Esophagus muscularis mucosa (tissue), 4 donors: ENCODE measurements at regions not wholly inside any gene's neighbourhood (a gene's known extent, or its start where the extent isn't known, plus 50 kb on each side); places are given as distances from the start of the nearest gene placed in this dataset.

Experiments
- DNase-seq: peaks from one replicate; pipeline ENCODE4 v3.0.0-alpha.2; 2017; ENCODE audit errors: extremely low spot score
- H3K27ac ChIP-seq, 4 donors: fragments of 200-600 bp; sonication (generic); replicated peaks in 1 of 4; 1 replicate in 3 of 4; 2 replicates in 1 of 4; pipeline ENCODE4 v1.5.1; 2016 to 2019; ENCODE audit warnings: mild to moderate bottlenecking in 1 of 4
- H3K27me3 ChIP-seq, 4 donors: fragments of 200-600 bp; sonication (generic); one replicate each; pipeline versions ENCODE4 v1.5.1 to v1.6.0; 2016 to 2019
- H3K36me3 ChIP-seq, 4 donors: fragments of 200-600 bp; sonication (generic); one replicate each; pipeline ENCODE4 v1.5.1; 2016 to 2019
- H3K4me1 ChIP-seq, 4 donors: fragments of 200-600 bp; sonication (generic); one replicate each; pipeline ENCODE4 v1.5.1; 2016 to 2019
- H3K4me3 ChIP-seq, 4 donors: fragments of 200-600 bp; sonication (generic); 1 replicate in 2 of 4; 2 replicates in 2 of 4; pipeline ENCODE4 v1.5.1; 2016 to 2019; ENCODE audit warnings: mild to moderate bottlenecking in 4 of 4, moderate library complexity in 1 of 4
- H3K9me3 ChIP-seq, 4 donors: fragments of 200-600 bp; sonication (generic); 1 replicate in 3 of 4; 2 replicates in 1 of 4; pipeline ENCODE4 v1.5.1; 2016 to 2019
- CTCF ChIP-seq, 3 experiments: fragments of 200-600 bp in 2 of 3; fragments of 450-650 bp in 1 of 3; sonication (generic) in 2 of 3; IDR thresholded peaks; one replicate each; pipeline ENCODE4 v1.5.1; 2017 to 2019; ENCODE audit warnings: antibody characterized with exemption in 3 of 3, mild to moderate bottlenecking in 2 of 3, moderate library complexity in 1 of 3
- EP300 ChIP-seq: sonication (generic); formaldehyde crosslinking; IDR thresholded peaks from one replicate; pipeline ENCODE4 v1.6.1; 2017; ENCODE audit warnings: antibody characterized with exemption
- POLR2A ChIP-seq: fragments of 450-650 bp; IDR thresholded peaks from one replicate; pipeline ENCODE4 v1.6.1; 2017; ENCODE audit warnings: antibody characterized with exemption, moderate library complexity, mild to moderate bottlenecking, low read depth
- POLR2AphosphoS5 ChIP-seq, 2 donors: sonication (generic); formaldehyde crosslinking; IDR thresholded peaks; one replicate each; pipeline ENCODE4 v1.6.1; 2017; ENCODE audit warnings: antibody characterized with exemption in 2 of 2
- WGBS: methylation state at CpG from one replicate; pipeline ENCODE4 v1.1.5; 2018; 5-methylcytosine and 5-hydroxymethylcytosine counted together
- intact Hi-C: fragments of 100-400 bp; cut with DNase I; formaldehyde crosslinking; loops from one replicate; pipeline ENCODE4 v1.15.1; 2023

- intact Hi-C loops, result no loop called here
- Histone ChIP-seq H3K27me3 (no peaks in the 10 kb centered on the region), H3K4me3 (no peak overlapping the region), H3K27ac (no peak overlapping the region), H3K9me3 (no peaks in the 10 kb centered on the region), H3K4me1 (no peaks in the 10 kb centered on the region), H3K36me3 (no peaks in the 10 kb centered on the region)
- 85% methylated on average over 1 of the region's 1 CpG for WGBS
- DNase-seq, result no peak
- TF ChIP-seq CTCF (IDR thresholded peaks at IDR 0.05), result no peak
- no peak for TF ChIP-seq POLR2AphosphoS5 (IDR thresholded peaks at IDR 0.05)
- no peak for TF ChIP-seq POLR2A
- no peak for TF ChIP-seq EP300
These were observed 102.2 kb downstream of the DIO2 start for GRCh38 chr14:80109055-80109454.

- WGBS, result 80% methylated on average over 2 of the region's 2 CpGs
- H3K27me3 ChIP-seq, result no peaks in the 10 kb centered on the region
- H3K4me3 ChIP-seq, result no peak overlapping the region
- no peak for DNase-seq
- H3K4me1 ChIP-seq, result no peaks in the 10 kb centered on the region
- H3K36me3 ChIP-seq, result no peaks in the 10 kb centered on the region
- no peak overlapping the region for H3K27ac ChIP-seq
- TF ChIP-seq POLR2AphosphoS5 (IDR thresholded peaks at IDR 0.05), result no peak
- no peak for TF ChIP-seq POLR2A
- no peak for TF ChIP-seq EP300
- no peak for TF ChIP-seq CTCF (IDR thresholded peaks at IDR 0.05)
- no peaks in the 10 kb centered on the region for H3K9me3 ChIP-seq
- intact Hi-C loops, result no loop called here
These were observed 102.9 kb downstream of the DIO2 start for GRCh38 chr14:80108430-80108829.

- WGBS, result 65% methylated on average over 5 of the region's 5 CpGs
- Histone ChIP-seq H3K4me3 (no peak overlapping the region), H3K36me3 (no peaks in the 10 kb centered on the region), H3K9me3 (no peaks in the 10 kb centered on the region), H3K4me1 (no peaks in the 10 kb centered on the region), H3K27ac (no peak overlapping the region), H3K27me3 (no peaks in the 10 kb centered on the region)
- DNase-seq, result no peak
- TF ChIP-seq EP300 (no peak), POLR2AphosphoS5 (IDR thresholded peaks at IDR 0.05) (no peak)
- intact Hi-C loops, result no loop called here
These were observed 105.8 kb downstream of the DIO2 start for GRCh38 chr14:80105488-80105994.

GRCh38 chr14:80101835-80102234, 109.5 kb downstream of the DIO2 start:
- H3K4me3 ChIP-seq, result no peak overlapping the region
- H3K4me1 ChIP-seq, result no peaks in the 10 kb centered on the region
- H3K27me3 ChIP-seq, result no peaks in the 10 kb centered on the region
- DNase-seq, result no peak
- TF ChIP-seq CTCF (IDR thresholded peaks at IDR 0.05), result no peak
- TF ChIP-seq EP300, result no peak
- no peak for TF ChIP-seq POLR2AphosphoS5 (IDR thresholded peaks at IDR 0.05)
- no peak for TF ChIP-seq POLR2A
- no peak overlapping the region for H3K27ac ChIP-seq
- no peaks in the 10 kb centered on the region for H3K9me3 ChIP-seq
- intact Hi-C loops, result no loop called here
- H3K36me3 ChIP-seq, result no peaks in the 10 kb centered on the region

GRCh38 chr14:80100681-80101080, 110.6 kb downstream of the DIO2 start:
- 86% methylated on average over 7 of the region's 7 CpGs for WGBS
- Histone ChIP-seq H3K4me1 (no peaks in the 10 kb centered on the region), H3K27me3 (no peaks in the 10 kb centered on the region), H3K27ac (no peak overlapping the region), H3K4me3 (no peak overlapping the region), H3K9me3 (no peaks in the 10 kb centered on the region), H3K36me3 (no peaks in the 10 kb centered on the region)
- intact Hi-C loops, result no loop called here
- DNase-seq, result no peak
- no peak for TF ChIP-seq POLR2AphosphoS5 (IDR thresholded peaks at IDR 0.05)
- no peak for TF ChIP-seq POLR2A
- no peak for TF ChIP-seq CTCF (IDR thresholded peaks at IDR 0.05)
- no peak for TF ChIP-seq EP300
